BE2C (cell line): ENCODE measurements at regions not wholly inside any gene's neighbourhood (a gene's known extent, or its start where the extent isn't known, plus 50 kb on each side); places are given as distances from the start of the nearest gene placed in this dataset.

Experiments
- DNase-seq: peaks from one replicate; pipeline ENCODE4 v3.0.0-alpha.2; 2020
- H3K27me3 ChIP-seq: fragments of 250-450 bp; sonication (Bioruptor Pico); 2 replicates; pipeline ENCODE4 v1.5.1; 2020; ENCODE audit warnings: mild to moderate bottlenecking
- H3K36me3 ChIP-seq: fragments of 250-450 bp; sonication (Bioruptor Pico); 2 replicates; pipeline ENCODE4 v1.5.1; 2020; ENCODE audit warnings: mild to moderate bottlenecking
- H3K4me1 ChIP-seq: fragments of 250-450 bp; sonication (Bioruptor Pico); 2 replicates; pipeline ENCODE4 v1.5.1; 2020
- H3K4me3 ChIP-seq: 2 replicates; pipeline ENCODE4 v1.5.1; 2011; ENCODE audit warnings: low read depth, low read length
- H3K9me3 ChIP-seq: fragments of 250-450 bp; sonication (Bioruptor Pico); 2 replicates; pipeline ENCODE4 v1.5.1; 2020
- CTCF ChIP-seq: IDR thresholded peaks from 2 replicates; pipeline ENCODE4 v1.5.1; 2012; ENCODE audit warnings: mild to moderate bottlenecking, low read depth, low read length

- peak; percentile 47 for TF ChIP-seq CTCF
- DNase-seq = peak; percentile 48
Measured at GRCh38 chr6:143592335-143592734, 80.8 kb upstream of the FUCA2 start.

GRCh38 chr6:143591441-143591840 is 79.9 kb upstream of the FUCA2 start:
- TF ChIP-seq CTCF = no peak
- no peak for DNase-seq
- H3K9me3 ChIP-seq = no peaks in the 10 kb centered on the region
- no peaks in the 10 kb centered on the region for H3K4me1 ChIP-seq
- H3K36me3 ChIP-seq = no peaks in the 10 kb centered on the region
- no peaks in the 10 kb centered on the region for H3K27me3 ChIP-seq
- no peak overlapping the region for H3K4me3 ChIP-seq

More at GRCh38 chr6:143592335-143592734, 80.8 kb upstream of the FUCA2 start:
- no peaks in the 10 kb centered on the region for H3K36me3 ChIP-seq
- H3K4me3 ChIP-seq = no peak overlapping the region
- no peaks in the 10 kb centered on the region for H3K27me3 ChIP-seq
- no peaks in the 10 kb centered on the region for H3K4me1 ChIP-seq
- no peaks in the 10 kb centered on the region for H3K9me3 ChIP-seq

GRCh38 chr6:143589162-143589561 is 77.6 kb upstream of the FUCA2 start:
- no peak for TF ChIP-seq CTCF
- Histone ChIP-seq H3K9me3 (no peaks in the 10 kb centered on the region), H3K36me3 (no peaks in the 10 kb centered on the region), H3K4me1 (no peaks in the 10 kb centered on the region), H3K27me3 (no peaks in the 10 kb centered on the region), H3K4me3 (no peak overlapping the region)
- no peak for DNase-seq

GRCh38 chr6:143586557-143586956 is 75.0 kb upstream of the FUCA2 start:
- no peak for DNase-seq
- TF ChIP-seq CTCF = no peak
- Histone ChIP-seq H3K4me3 (no peak overlapping the region), H3K9me3 (no peaks in the 10 kb centered on the region), H3K27me3 (no peaks in the 10 kb centered on the region), H3K4me1 (no peaks in the 10 kb centered on the region), H3K36me3 (no peaks in the 10 kb centered on the region)

- Histone ChIP-seq H3K4me1 (no peaks in the 10 kb centered on the region), H3K36me3 (no peaks in the 10 kb centered on the region), H3K9me3 (no peaks in the 10 kb centered on the region), H3K27me3 (no peaks in the 10 kb centered on the region), H3K4me3 (no peak overlapping the region)
- no peak for DNase-seq
- no peak for TF ChIP-seq CTCF
Measured at GRCh38 chr6:143585716-143586115, 74.2 kb upstream of the FUCA2 start.

GRCh38 chr6:143585241-143585640 is 73.7 kb upstream of the FUCA2 start:
- Histone ChIP-seq H3K4me3 (no peak overlapping the region), H3K27me3 (no peaks in the 10 kb centered on the region), H3K36me3 (no peaks in the 10 kb centered on the region), H3K4me1 (no peaks in the 10 kb centered on the region), H3K9me3 (no peaks in the 10 kb centered on the region)
- DNase-seq = no peak
- no peak for TF ChIP-seq CTCF
